Activated CD8-positive, alpha-beta memory T cell treated with anti-CD3 and anti-CD28 coated beads, Interleukin-2, amount 50 U/mL, for 1 hour (primary cell): ENCODE measurements at regions not wholly inside any gene's neighbourhood (a gene's known extent, or its start where the extent isn't known, plus 50 kb on each side); places are given as distances from the start of the nearest gene placed in this dataset.

ENCODE experiments used
- DNase-seq: peaks from one replicate; pipeline ENCODE4 v3.0.0-alpha.2; 2020; ENCODE audit errors: extremely low read depth

GRCh38 chr4:181484396-181484795 lies 758.8 kb upstream of the TENM3 start:
- no peak for DNase-seq

- DNase-seq: no peak
Measured at GRCh38 chr4:181488926-181489325, 754.3 kb upstream of the TENM3 start.

GRCh38 chr4:181498148-181498547 lies 745.1 kb upstream of the TENM3 start:
- no peak for DNase-seq

- DNase-seq: no peak
Measured at GRCh38 chr4:181502611-181503010, 740.6 kb upstream of the TENM3 start.

- DNase-seq: no peak
Measured at GRCh38 chr4:181503687-181504390, 739.4 kb upstream of the TENM3 start.

- no peak for DNase-seq
Measured at GRCh38 chr4:181504924-181505323, 738.3 kb upstream of the TENM3 start.

GRCh38 chr4:181507180-181507835 lies 735.9 kb upstream of the TENM3 start:
- no peak for DNase-seq

- no peak for DNase-seq
Measured at GRCh38 chr4:181507938-181508337, 735.3 kb upstream of the TENM3 start.

GRCh38 chr4:181508601-181509000 lies 734.6 kb upstream of the TENM3 start:
- no peak for DNase-seq

- DNase-seq: no peak
Measured at GRCh38 chr4:181509073-181509472, 734.1 kb upstream of the TENM3 start.

GRCh38 chr4:181517491-181517890 lies 725.7 kb upstream of the TENM3 start:
- no peak for DNase-seq

- no peak for DNase-seq
Measured at GRCh38 chr4:181520790-181521189, 722.4 kb upstream of the TENM3 start.

- DNase-seq: no peak
Measured at GRCh38 chr4:181523973-181524372, 719.2 kb upstream of the TENM3 start.

GRCh38 chr4:181524499-181524898 lies 718.7 kb upstream of the TENM3 start:
- DNase-seq: no peak

GRCh38 chr4:181525634-181526033 lies 717.6 kb upstream of the TENM3 start:
- no peak for DNase-seq

GRCh38 chr4:181528570-181529184 lies 714.5 kb upstream of the TENM3 start:
- DNase-seq: no peak

GRCh38 chr4:181529537-181529936 lies 713.7 kb upstream of the TENM3 start:
- DNase-seq: no peak

- DNase-seq: no peak
Measured at GRCh38 chr4:181536196-181536746, 706.9 kb upstream of the TENM3 start.

- DNase-seq: no peak
Measured at GRCh38 chr4:181536811-181537434, 706.3 kb upstream of the TENM3 start.

GRCh38 chr4:181538431-181538830 lies 704.8 kb upstream of the TENM3 start:
- DNase-seq: no peak

- DNase-seq: no peak
Measured at GRCh38 chr4:181541396-181541795, 701.8 kb upstream of the TENM3 start.

- DNase-seq: no peak
Measured at GRCh38 chr4:181548873-181549575, 694.2 kb upstream of the TENM3 start.
